ENCODE measurements at regions not wholly inside any gene's neighbourhood (a gene's known extent, or its start where the extent isn't known, plus 50 kb on each side); places are given as distances from the start of the nearest gene placed in this dataset.

- no peak overlapping the region for H3K9ac ChIP-seq (ENCODE audit: low read depth in 1 of 3, low read length in 3 of 3)
- peaks cover 0 to 9% (median 2%) of the 10 kb centered on the region in 3 donors for H3K9me3 ChIP-seq (ENCODE audit: control insufficient read depth in 3 of 3, low read length in 3 of 3)
- H3K4me1 ChIP-seq (ENCODE audit: control insufficient read depth in 3 of 3, insufficient read depth in 3 of 3, low read length in 3 of 3) = no peaks in the 10 kb centered on the region
- no peak overlapping the region for H3K4me3 ChIP-seq (ENCODE audit: low read length in 3 of 3)
- H3K27ac ChIP-seq (ENCODE audit: low read depth, low read length) = no peak overlapping the region
- no peaks in the 10 kb centered on the region for H3K27me3 ChIP-seq (ENCODE audit: control insufficient read depth in 3 of 3, insufficient read depth in 3 of 3, low read length in 3 of 3)
- H3K36me3 ChIP-seq (ENCODE audit: control insufficient read depth in 3 of 3, insufficient read depth in 3 of 3, low read length in 3 of 3) = no peaks in the 10 kb centered on the region
Measured at GRCh38 chr2:52327641-52328040, 1295.7 kb upstream of the NRXN1 start.

DNA sequence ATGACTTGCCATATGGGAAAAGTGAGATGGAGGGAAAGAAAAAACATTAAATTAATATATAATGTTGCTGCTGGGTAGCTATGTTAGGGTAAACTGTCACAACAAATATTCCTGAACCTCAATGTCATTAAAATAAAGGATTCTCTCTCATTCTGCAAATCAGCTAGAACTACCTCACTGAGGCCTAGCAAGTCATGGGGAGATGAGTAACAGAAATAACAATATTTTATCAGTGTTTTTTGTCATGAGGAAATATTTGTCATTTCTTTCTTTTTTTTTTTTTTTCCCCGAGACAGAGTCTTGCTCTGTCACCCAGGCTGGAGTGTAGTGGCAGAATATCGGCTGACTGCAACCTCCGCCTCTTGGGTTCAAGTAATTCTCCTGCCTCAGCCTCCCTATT is 1282.3 kb upstream of the NRXN1 start:
- H3K9me3 ChIP-seq (ENCODE audit: control insufficient read depth in 3 of 3, low read length in 3 of 3) = no peaks in the 10 kb centered on the region
- no peak overlapping the region for H3K9ac ChIP-seq (ENCODE audit: low read depth in 1 of 3, low read length in 3 of 3)
- no peak overlapping the region for H3K27ac ChIP-seq (ENCODE audit: low read depth, low read length)
- H3K4me1 ChIP-seq (ENCODE audit: control insufficient read depth in 3 of 3, insufficient read depth in 3 of 3, low read length in 3 of 3) = no peaks in the 10 kb centered on the region
- H3K36me3 ChIP-seq (ENCODE audit: control insufficient read depth in 3 of 3, insufficient read depth in 3 of 3, low read length in 3 of 3) = no peaks in the 10 kb centered on the region
- H3K27me3 ChIP-seq (ENCODE audit: control insufficient read depth in 3 of 3, insufficient read depth in 3 of 3, low read length in 3 of 3) = no peaks in the 10 kb centered on the region
- H3K4me3 ChIP-seq (ENCODE audit: low read length in 3 of 3) = no peak overlapping the region

DNA sequence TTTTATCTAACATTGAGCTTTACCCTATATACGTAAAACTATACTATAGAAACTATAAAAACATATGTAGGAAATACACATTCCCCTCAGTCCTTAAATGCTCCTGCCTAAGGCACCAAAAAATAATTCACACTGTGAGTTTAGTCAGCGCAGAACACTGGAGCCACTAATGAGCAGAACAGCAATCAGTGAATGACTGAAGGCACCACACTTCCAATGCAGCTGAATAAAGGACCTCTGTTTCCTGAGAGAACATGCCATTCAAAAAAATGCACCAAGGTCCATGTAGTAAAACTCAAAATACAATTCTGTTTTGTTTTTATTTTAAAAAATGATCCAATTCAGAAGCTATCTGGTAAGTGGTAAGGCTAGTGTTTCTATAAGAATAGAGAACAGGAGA is 1280.6 kb upstream of the NRXN1 start:
- Histone ChIP-seq H3K36me3 (ENCODE audit: control insufficient read depth in 3 of 3, insufficient read depth in 3 of 3, low read length in 3 of 3) (no peaks in the 10 kb centered on the region), H3K27me3 (ENCODE audit: control insufficient read depth in 3 of 3, insufficient read depth in 3 of 3, low read length in 3 of 3) (no peaks in the 10 kb centered on the region), H3K4me3 (ENCODE audit: low read length in 3 of 3) (no peak overlapping the region), H3K9ac (ENCODE audit: low read depth in 1 of 3, low read length in 3 of 3) (no peak overlapping the region), H3K27ac (ENCODE audit: low read depth, low read length) (no peak overlapping the region), H3K4me1 (ENCODE audit: control insufficient read depth in 3 of 3, insufficient read depth in 3 of 3, low read length in 3 of 3) (no peaks in the 10 kb centered on the region), H3K9me3 (ENCODE audit: control insufficient read depth in 3 of 3, low read length in 3 of 3) (no peaks in the 10 kb centered on the region)

GRCh38 chr2:52311862-52312261 is 1279.9 kb upstream of the NRXN1 start:
- Histone ChIP-seq H3K27me3 (ENCODE audit: control insufficient read depth in 3 of 3, insufficient read depth in 3 of 3, low read length in 3 of 3) (no peaks in the 10 kb centered on the region), H3K4me3 (ENCODE audit: low read length in 3 of 3) (no peak overlapping the region), H3K36me3 (ENCODE audit: control insufficient read depth in 3 of 3, insufficient read depth in 3 of 3, low read length in 3 of 3) (no peaks in the 10 kb centered on the region)

GRCh38 chr2:52308156-52308555 is 1276.2 kb upstream of the NRXN1 start:
- Histone ChIP-seq H3K4me3 (ENCODE audit: low read length in 3 of 3) (no peak overlapping the region), H3K9ac (ENCODE audit: low read depth in 1 of 3, low read length in 3 of 3) (no peak overlapping the region), H3K4me1 (ENCODE audit: control insufficient read depth in 3 of 3, insufficient read depth in 3 of 3, low read length in 3 of 3) (no peaks in the 10 kb centered on the region), H3K36me3 (ENCODE audit: control insufficient read depth in 3 of 3, insufficient read depth in 3 of 3, low read length in 3 of 3) (no peaks in the 10 kb centered on the region), H3K9me3 (ENCODE audit: control insufficient read depth in 3 of 3, low read length in 3 of 3) (no peaks in the 10 kb centered on the region), H3K27ac (ENCODE audit: low read depth, low read length) (no peak overlapping the region), H3K27me3 (ENCODE audit: control insufficient read depth in 3 of 3, insufficient read depth in 3 of 3, low read length in 3 of 3) (no peaks in the 10 kb centered on the region)

More at GRCh38 chr2:52311862-52312261, 1279.9 kb upstream of the NRXN1 start:
- Histone ChIP-seq H3K4me1 (ENCODE audit: control insufficient read depth in 3 of 3, insufficient read depth in 3 of 3, low read length in 3 of 3) (no peaks in the 10 kb centered on the region), H3K27ac (ENCODE audit: low read depth, low read length) (no peak overlapping the region), H3K9me3 (ENCODE audit: control insufficient read depth in 3 of 3, low read length in 3 of 3) (no peaks in the 10 kb centered on the region), H3K9ac (ENCODE audit: low read depth in 1 of 3, low read length in 3 of 3) (no peak overlapping the region)

GRCh38 chr2:52294628-52295027 is 1262.7 kb upstream of the NRXN1 start:
- no peak overlapping the region for H3K27ac ChIP-seq (ENCODE audit: low read depth, low read length)
- H3K36me3 ChIP-seq (ENCODE audit: control insufficient read depth in 3 of 3, insufficient read depth in 3 of 3, low read length in 3 of 3) = no peaks in the 10 kb centered on the region
- H3K4me1 ChIP-seq (ENCODE audit: control insufficient read depth in 3 of 3, insufficient read depth in 3 of 3, low read length in 3 of 3) = no peaks in the 10 kb centered on the region
- H3K27me3 ChIP-seq (ENCODE audit: control insufficient read depth in 3 of 3, insufficient read depth in 3 of 3, low read length in 3 of 3) = no peaks in the 10 kb centered on the region
- H3K9ac ChIP-seq (ENCODE audit: low read depth in 1 of 3, low read length in 3 of 3) = no peak overlapping the region
- no peak overlapping the region for H3K4me3 ChIP-seq (ENCODE audit: low read length in 3 of 3)
- peaks cover 0 to 3% (median 0%) of the 10 kb centered on the region in 3 donors for H3K9me3 ChIP-seq (ENCODE audit: control insufficient read depth in 3 of 3, low read length in 3 of 3)

GRCh38 chr2:52292801-52293200 is 1260.9 kb upstream of the NRXN1 start:
- H3K27me3 ChIP-seq (ENCODE audit: control insufficient read depth in 3 of 3, insufficient read depth in 3 of 3, low read length in 3 of 3) = no peaks in the 10 kb centered on the region
- no peaks in the 10 kb centered on the region for H3K36me3 ChIP-seq (ENCODE audit: control insufficient read depth in 3 of 3, insufficient read depth in 3 of 3, low read length in 3 of 3)
- H3K4me3 ChIP-seq (ENCODE audit: low read length in 3 of 3) = no peak overlapping the region
- no peaks in the 10 kb centered on the region for H3K4me1 ChIP-seq (ENCODE audit: control insufficient read depth in 3 of 3, insufficient read depth in 3 of 3, low read length in 3 of 3)
- H3K27ac ChIP-seq (ENCODE audit: low read depth, low read length) = no peak overlapping the region
- H3K9ac ChIP-seq (ENCODE audit: low read depth in 1 of 3, low read length in 3 of 3) = no peak overlapping the region
- no peaks in the 10 kb centered on the region for H3K9me3 ChIP-seq (ENCODE audit: control insufficient read depth in 3 of 3, low read length in 3 of 3)

GRCh38 chr2:52289741-52290140 is 1257.8 kb upstream of the NRXN1 start:
- no peak overlapping the region for H3K27ac ChIP-seq (ENCODE audit: low read depth, low read length)

GRCh38 chr2:52288596-52288995 is 1256.7 kb upstream of the NRXN1 start:
- no peaks in the 10 kb centered on the region for H3K4me1 ChIP-seq (ENCODE audit: control insufficient read depth in 3 of 3, insufficient read depth in 3 of 3, low read length in 3 of 3)
- H3K4me3 ChIP-seq (ENCODE audit: low read length in 3 of 3) = no peak overlapping the region
- no peak overlapping the region for H3K27ac ChIP-seq (ENCODE audit: low read depth, low read length)
- no peaks in the 10 kb centered on the region for H3K27me3 ChIP-seq (ENCODE audit: control insufficient read depth in 3 of 3, insufficient read depth in 3 of 3, low read length in 3 of 3)
- H3K36me3 ChIP-seq (ENCODE audit: control insufficient read depth in 3 of 3, insufficient read depth in 3 of 3, low read length in 3 of 3) = no peaks in the 10 kb centered on the region
- H3K9me3 ChIP-seq (ENCODE audit: control insufficient read depth in 3 of 3, low read length in 3 of 3) = no peaks in the 10 kb centered on the region
- no peak overlapping the region for H3K9ac ChIP-seq (ENCODE audit: low read depth in 1 of 3, low read length in 3 of 3)

More at GRCh38 chr2:52289741-52290140, 1257.8 kb upstream of the NRXN1 start:
- no peaks in the 10 kb centered on the region for H3K4me1 ChIP-seq (ENCODE audit: control insufficient read depth in 3 of 3, insufficient read depth in 3 of 3, low read length in 3 of 3)
- H3K36me3 ChIP-seq (ENCODE audit: control insufficient read depth in 3 of 3, insufficient read depth in 3 of 3, low read length in 3 of 3) = no peaks in the 10 kb centered on the region
- no peaks in the 10 kb centered on the region for H3K9me3 ChIP-seq (ENCODE audit: control insufficient read depth in 3 of 3, low read length in 3 of 3)
- H3K9ac ChIP-seq (ENCODE audit: low read depth in 1 of 3, low read length in 3 of 3) = no peak overlapping the region
- no peaks in the 10 kb centered on the region for H3K27me3 ChIP-seq (ENCODE audit: control insufficient read depth in 3 of 3, insufficient read depth in 3 of 3, low read length in 3 of 3)
- H3K4me3 ChIP-seq (ENCODE audit: low read length in 3 of 3) = no peak overlapping the region

GRCh38 chr2:52269696-52270485 is 1238.0 kb upstream of the NRXN1 start:
- Histone ChIP-seq H3K9me3 (ENCODE audit: control insufficient read depth in 3 of 3, low read length in 3 of 3) (peaks cover 0 to 4% (median 2%) of the 10 kb centered on the region in 3 donors), H3K9ac (ENCODE audit: low read depth in 1 of 3, low read length in 3 of 3) (no peak overlapping the region), H3K27me3 (ENCODE audit: control insufficient read depth in 3 of 3, insufficient read depth in 3 of 3, low read length in 3 of 3) (no peaks in the 10 kb centered on the region), H3K36me3 (ENCODE audit: control insufficient read depth in 3 of 3, insufficient read depth in 3 of 3, low read length in 3 of 3) (no peaks in the 10 kb centered on the region), H3K4me3 (ENCODE audit: low read length in 3 of 3) (no peak overlapping the region), H3K27ac (ENCODE audit: low read depth, low read length) (no peak overlapping the region), H3K4me1 (ENCODE audit: control insufficient read depth in 3 of 3, insufficient read depth in 3 of 3, low read length in 3 of 3) (no peaks in the 10 kb centered on the region)
